Epithelial cell of esophagus (primary cell): ENCODE measurements at regions not wholly inside any gene's neighbourhood (a gene's known extent, or its start where the extent isn't known, plus 50 kb on each side); places are given as distances from the start of the nearest gene placed in this dataset.

Experiments
- DNase-seq: peaks from one replicate; pipeline ENCODE4 v3.0.0; 2010; ENCODE audit warnings: low read depth
- H3K4me3 ChIP-seq: 2 replicates; pipeline ENCODE4 v1.5.1; 2011; ENCODE audit warnings: mild to moderate bottlenecking, low read length, control low read depth
- CTCF ChIP-seq: IDR thresholded peaks from 2 replicates; pipeline ENCODE4 v1.5.1; 2011; ENCODE audit warnings: low read depth, mild to moderate bottlenecking, low read length, control low read depth, inconsistent platforms; ENCODE audit not compliant: insufficient read depth; ENCODE audit errors: missing control alignments

- no peak for DNase-seq
- no peak overlapping the region for H3K4me3 ChIP-seq
- TF ChIP-seq CTCF = no peak
Measured at GRCh38 chr13:103758222-103758621, 692.0 kb upstream of the SLC10A2 start.

- DNase-seq = no peak
- H3K4me3 ChIP-seq = no peak overlapping the region
- TF ChIP-seq CTCF = no peak
Measured at GRCh38 chr13:103757361-103757760, 691.1 kb upstream of the SLC10A2 start.

GRCh38 chr13:103754783-103755182 is 688.6 kb upstream of the SLC10A2 start:
- no peak for DNase-seq
- no peak for TF ChIP-seq CTCF
- no peak overlapping the region for H3K4me3 ChIP-seq

GRCh38 chr13:103734837-103735236 is 668.6 kb upstream of the SLC10A2 start:
- TF ChIP-seq CTCF = no peak
- DNase-seq = no peak
- H3K4me3 ChIP-seq = no peak overlapping the region

GRCh38 chr13:103731959-103732358 is 665.7 kb upstream of the SLC10A2 start:
- peak; percentile 9 for DNase-seq
- no peak overlapping the region for H3K4me3 ChIP-seq
- TF ChIP-seq CTCF = no peak

- no peak overlapping the region for H3K4me3 ChIP-seq
- no peak for TF ChIP-seq CTCF
- no peak for DNase-seq
Measured at GRCh38 chr13:103730407-103730806, 664.2 kb upstream of the SLC10A2 start.

- no peak overlapping the region for H3K4me3 ChIP-seq
- no peak for TF ChIP-seq CTCF
Measured at GRCh38 chr13:103726808-103727207, 660.6 kb upstream of the SLC10A2 start.

More at GRCh38 chr13:103726808-103727207, 660.6 kb upstream of the SLC10A2 start:
- no peak for DNase-seq
